T-helper 2 cell (primary cell): ENCODE measurements at regions not wholly inside any gene's neighbourhood (a gene's known extent, or its start where the extent isn't known, plus 50 kb on each side); places are given as distances from the start of the nearest gene placed in this dataset.
A peak's percentile ranks its signal among the peaks of the same experiment; 100 is the strongest.
"Not testable (repeated sequence)": the region's sequence is repeated elsewhere in the genome, so short reads cannot be mapped to it uniquely, and the experiment has no call there.

Source experiments
- DNase-seq, 5 experiments: peaks; one replicate each; pipeline versions ENCODE4 v3.0.0 to v3.0.0-alpha.2; 2012 to 2022

- DNase-seq = peak in 1 of 5 experiments; percentile 17
These were observed 123.3 kb upstream of the OR4E1 start for GRCh38 chr14:21796916-21797315.

- DNase-seq = no peak
These were observed 121.8 kb upstream of the OR4E1 start for GRCh38 chr14:21795456-21795855.

DNA sequence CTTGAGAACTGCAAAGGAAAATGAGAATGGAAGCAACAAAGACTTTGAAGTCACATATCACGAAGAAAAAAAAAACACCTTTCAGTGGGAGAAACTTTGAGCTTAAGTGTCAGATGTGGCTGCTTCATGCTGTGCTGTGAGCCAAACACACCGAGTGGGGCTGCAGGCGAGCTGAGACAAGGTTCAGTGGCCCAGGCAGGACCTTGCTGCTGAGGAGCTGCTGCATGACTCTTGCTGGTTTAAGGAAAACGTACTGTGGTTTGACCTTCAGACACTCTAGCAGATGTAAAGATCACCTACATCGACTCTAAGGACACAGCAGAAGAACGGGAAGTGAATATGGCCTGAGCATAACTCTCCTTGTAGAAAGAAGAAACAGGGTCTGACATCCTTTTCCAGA, 118.1 kb upstream of the OR4E1 start:
- no peak for DNase-seq

GRCh38 chr14:21788687-21789086, 115.1 kb upstream of the OR4E1 start:
- not testable (repeated sequence) for DNase-seq

GRCh38 chr14:21787242-21787641, 113.6 kb upstream of the OR4E1 start:
- not testable (repeated sequence) for DNase-seq

- DNase-seq = no peak
These were observed 107.9 kb upstream of the OR4E1 start for GRCh38 chr14:21781543-21781942.

DNA sequence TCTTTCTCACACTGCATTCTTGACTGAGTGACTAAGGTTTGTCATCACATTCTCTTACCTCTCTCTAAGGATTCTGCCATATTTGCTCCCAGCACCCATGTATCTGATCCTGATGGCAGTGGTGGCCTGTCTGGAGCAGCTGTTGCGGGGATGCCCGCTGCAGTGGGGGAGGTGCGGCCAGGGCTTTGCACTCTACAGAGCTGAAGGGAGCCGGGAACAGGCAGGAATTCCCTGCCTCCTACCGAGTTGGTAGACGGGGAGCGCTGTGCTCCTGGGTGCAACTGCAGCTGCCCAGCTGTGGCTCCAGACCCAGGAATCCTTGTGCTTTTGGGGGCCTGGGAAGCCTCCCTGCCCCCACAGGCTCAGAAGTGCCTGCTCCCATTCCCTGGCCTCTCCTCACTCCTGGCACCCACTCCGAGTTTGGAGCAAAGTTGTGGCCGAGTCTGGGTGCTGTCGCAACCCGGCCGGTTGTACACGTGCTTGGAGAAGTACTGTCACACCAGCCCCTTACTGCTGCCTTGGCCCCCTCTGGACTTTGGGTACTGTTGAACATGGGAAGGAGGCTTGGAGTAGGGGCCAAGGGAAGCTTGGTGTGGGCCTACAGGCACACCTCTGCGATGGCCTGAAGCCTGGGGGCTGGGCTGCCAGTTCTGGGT, 106.9 kb upstream of the OR4E1 start:
- DNase-seq = no peak

DNA sequence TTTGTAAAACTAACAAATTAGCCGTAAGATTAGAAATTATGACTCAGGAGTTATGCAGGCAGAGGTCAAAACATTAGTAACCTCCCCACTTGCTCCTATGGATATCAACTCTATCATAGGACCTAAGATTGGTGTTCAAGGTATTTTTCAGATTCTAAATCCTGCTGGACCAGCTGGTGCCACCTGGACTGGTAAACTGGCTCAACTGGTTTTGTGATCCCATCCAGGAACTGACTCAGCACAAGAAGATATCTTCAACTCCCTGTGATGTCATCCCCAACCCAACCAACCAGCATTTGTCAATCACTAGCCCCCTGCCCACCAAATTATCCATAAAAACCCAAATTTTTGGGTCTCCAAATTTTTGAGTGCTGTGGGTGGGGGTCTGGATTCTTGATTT, 98.1 kb upstream of the OR4E1 start:
- DNase-seq = no peak

DNA sequence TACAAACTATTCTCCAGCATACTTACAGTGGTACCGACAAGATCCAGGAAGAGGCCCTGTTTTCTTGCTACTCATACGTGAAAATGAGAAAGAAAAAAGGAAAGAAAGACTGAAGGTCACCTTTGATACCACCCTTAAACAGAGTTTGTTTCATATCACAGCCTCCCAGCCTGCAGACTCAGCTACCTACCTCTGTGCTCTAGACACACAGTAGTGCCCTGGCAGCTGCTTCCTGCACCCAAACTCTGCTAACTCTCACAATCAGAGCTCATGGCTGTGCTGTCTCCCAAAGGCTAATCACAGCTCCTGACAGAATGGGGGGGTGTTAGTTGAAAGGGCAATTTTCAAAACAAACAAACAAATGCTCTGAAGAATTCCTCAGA, 95.2 kb upstream of the OR4E1 start:
- DNase-seq = peak in 1 of 5 experiments; percentile 10

DNA sequence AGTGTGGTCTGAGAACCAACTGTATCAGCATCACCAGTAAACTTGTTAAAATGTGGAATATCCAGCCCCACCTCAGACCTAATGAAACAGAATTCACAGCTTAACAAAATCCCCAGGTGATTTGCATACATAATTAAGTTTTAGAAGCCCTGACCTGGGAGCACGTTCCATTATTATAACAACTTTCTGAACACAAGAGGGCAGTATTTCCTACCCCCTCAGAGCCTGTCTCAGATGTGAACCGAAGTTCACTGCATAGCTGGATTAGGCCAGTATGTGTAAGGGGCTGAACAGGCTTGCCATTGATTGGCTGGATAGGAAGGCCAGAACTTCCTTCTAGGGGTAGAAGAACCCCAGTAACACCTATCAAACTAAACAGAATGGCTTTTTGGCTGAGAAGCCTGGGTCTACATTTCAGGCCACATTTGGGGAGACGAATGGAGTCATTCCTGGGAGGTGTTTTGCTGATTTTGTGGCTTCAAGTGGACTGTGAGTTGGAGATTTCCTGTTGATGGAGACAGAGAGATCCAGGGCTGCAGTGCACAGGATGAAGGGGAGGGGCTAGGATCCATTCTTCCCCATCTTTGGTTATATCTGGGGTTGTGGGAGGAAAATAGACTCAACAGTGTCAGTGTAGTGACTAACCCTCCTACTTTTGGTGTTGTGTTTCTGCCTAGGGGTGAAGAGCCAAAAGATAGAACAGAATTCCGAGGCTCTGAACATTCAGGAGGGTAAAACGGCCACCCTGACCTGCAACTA, 94.7 kb upstream of the OR4E1 start:
- DNase-seq = peak in 1 of 5 experiments; percentile 67

DNA sequence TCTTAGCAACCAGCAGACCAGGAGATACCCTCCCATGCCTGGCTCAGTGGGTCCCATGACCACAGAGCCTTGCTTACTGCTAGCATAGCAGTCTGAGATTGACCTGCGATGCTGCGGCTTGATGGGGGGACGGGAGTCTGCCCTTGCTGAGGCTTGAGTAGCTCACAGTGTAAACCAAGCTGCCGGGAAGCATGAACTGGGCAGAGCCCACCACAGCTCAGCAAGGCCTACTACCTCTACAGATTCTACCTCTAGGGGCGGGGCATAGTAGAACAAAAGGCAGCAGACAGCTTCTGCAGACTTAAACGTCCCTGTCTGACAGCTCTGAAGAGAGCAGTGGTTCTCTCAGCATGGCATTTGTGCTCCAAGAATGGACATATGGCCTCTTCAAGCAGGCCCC, 86.7 kb upstream of the OR4E1 start:
- not testable (repeated sequence) for DNase-seq

DNA sequence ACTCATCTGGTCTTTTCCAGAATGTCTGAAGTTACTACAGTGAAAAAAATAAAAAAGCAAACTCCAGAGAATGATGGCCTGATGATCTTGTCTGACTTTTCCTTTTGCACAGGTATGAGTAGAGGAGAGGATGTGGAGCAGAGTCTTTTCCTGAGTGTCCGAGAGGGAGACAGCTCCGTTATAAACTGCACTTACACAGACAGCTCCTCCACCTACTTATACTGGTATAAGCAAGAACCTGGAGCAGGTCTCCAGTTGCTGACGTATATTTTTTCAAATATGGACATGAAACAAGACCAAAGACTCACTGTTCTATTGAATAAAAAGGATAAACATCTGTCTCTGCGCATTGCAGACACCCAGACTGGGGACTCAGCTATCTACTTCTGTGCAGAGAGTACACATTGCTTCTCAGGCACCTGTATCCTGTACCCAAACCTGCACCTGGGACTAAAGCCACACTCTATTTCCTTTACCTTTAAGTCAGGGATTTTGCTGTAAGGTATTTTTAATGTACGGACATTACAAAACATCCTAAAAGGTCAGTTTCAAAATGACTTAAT, 75.8 kb upstream of the OR4E1 start:
- no peak for DNase-seq

DNA sequence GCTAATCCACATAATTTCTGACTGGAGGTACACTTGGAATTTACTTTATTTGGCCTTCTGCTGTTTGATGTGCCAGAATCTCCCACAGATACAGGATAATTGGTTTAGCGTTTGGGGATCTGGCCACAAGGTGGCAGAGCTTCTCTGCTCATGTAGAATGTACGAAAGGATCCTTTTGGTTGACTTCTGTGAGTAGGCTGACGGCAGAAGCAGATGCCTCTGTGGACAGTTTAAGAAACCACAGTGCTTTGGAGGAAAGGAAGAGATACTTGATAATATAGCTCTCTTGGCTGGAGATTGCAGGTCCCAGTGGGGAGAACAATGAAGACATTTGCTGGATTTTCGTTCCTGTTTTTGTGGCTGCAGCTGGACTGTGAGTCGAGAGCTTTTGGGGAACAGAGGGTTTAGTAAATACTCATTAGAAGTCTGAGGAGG, 75.3 kb upstream of the OR4E1 start:
- DNase-seq = peak in 4 of 5 experiments; percentile 21 to 72 (median 24)

DNA sequence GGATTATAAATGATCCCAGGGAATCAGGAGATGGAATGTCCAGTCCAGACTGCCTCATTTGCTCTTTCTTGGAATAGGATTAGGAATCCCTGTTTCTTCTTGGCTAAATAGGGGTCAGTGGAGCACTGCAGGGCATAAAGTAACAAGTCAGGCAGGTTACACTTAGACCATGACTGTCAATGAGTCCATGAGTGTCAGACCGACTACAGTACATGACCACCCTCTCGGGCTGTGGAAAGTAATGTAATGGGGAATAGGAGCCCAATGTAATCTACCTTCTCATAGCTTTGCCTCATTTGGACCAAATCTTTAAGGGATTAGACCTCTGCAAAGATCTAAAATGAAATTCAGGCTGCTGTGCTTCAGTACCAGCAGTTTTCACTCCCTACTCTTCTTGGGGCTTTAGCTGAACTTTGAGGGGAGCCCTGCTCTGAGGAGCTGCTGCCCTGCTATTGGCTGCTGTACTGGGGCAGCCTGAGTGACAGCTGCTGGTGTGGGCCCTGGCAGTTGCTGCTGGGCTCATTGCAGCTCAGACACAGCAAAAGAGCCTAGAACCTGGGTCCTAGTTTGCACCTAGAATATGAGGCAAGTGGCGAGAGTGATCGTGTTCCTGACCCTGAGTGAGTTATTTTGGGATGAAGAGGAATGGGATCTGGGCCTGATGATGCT, 62.2 kb upstream of the OR4E1 start:
- peak in 1 of 5 experiments; percentile 45 for DNase-seq

- DNase-seq = no peak
These were observed 61.6 kb upstream of the OR4E1 start for GRCh38 chr14:21735200-21735599.

GRCh38 chr14:21734457-21735074, 60.9 kb upstream of the OR4E1 start:
- DNase-seq = peak in 3 of 5 experiments; percentile 11 to 72 (median 27)

GRCh38 chr14:21729703-21730233, 56.1 kb upstream of the OR4E1 start:
- DNase-seq = peak in 1 of 5 experiments; percentile 30

DNA sequence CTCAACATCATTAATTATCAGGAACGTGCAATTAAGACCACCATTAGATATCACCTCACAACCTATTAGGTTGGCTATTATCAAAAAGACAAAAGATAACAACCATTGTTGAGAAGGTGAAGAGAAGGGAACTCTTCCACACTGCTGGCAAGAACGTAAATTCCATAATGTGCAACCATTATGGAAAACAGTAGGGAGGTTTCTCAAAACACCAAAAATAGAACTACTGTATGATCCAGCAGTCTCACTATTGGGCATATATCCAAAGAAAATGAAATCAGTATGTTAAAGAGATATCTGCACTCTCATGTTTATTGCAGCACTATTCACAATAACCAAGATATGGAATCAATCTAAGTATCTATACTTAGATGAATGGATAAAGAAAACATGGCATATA, 51.6 kb upstream of the OR4E1 start:
- no peak for DNase-seq

DNA sequence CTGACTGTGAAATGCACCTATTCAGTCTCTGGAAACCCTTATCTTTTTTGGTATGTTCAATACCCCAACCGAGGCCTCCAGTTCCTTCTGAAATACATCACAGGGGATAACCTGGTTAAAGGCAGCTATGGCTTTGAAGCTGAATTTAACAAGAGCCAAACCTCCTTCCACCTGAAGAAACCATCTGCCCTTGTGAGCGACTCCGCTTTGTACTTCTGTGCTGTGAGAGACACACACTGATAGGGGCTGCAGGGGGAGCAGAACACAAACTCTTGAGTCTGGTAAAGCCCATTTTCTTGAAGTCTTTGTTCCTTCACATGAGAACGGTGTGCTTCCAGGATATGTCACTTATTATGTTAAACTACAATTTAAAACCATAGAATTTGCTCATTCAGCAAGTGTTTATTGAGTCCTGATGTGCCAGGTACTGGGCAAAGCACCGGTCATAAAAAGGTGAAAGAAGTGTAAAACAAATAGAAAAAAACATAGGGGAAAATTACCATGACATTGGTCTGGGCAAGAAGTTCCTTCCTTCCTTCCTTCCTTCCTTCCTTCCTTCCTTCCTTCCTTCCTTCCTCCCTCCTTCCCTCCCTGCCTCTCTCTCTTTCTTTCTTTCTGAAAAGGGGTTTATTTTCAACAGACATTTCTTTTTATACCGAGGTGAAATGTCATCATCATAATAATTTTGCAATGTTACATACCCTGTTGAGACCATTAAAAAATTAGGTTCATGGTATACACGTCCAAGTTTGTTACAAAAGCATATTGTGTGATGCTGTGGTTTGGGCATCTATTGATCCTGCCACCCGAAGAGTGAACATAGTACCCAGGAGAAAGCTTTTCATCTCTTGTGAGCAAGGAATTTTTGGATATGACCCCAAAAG, 50.7 kb upstream of the OR4E1 start:
- DNase-seq = no peak

DNA sequence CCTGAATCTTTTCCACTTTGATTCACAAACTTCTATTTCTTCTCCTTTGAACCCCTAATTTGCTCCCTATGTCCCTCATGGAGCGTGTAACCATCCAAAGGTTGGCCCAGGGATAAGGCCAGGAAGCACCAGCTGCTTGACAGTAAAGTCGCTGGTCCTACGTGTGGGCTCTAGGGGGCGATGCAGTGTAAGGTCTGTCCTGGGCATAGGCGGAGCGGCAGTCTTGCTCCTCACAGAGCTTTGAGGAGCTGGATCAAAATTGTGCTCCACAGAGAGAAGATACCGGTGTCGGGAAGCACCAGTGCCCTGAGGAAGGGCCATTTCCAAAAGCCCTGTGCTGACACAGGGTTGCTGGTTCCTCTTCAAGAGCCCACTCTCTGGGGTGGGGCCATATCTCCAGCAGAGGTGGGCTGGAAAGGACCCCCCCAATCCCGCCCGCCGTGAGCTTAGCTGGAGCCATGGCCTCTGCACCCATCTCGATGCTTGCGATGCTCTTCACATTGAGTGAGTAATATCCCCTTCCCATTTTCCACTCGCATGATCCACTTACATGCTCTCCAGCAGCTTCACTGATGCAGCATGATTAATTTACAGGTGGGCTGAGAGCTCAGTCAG, 49.9 kb upstream of the OR4E1 start:
- DNase-seq = peak in 3 of 5 experiments; percentile 22 to 66 (median 28)
